Liver (tissue), 3 donors: ENCODE measurements at regions not wholly inside any gene's neighbourhood (a gene's known extent, or its start where the extent isn't known, plus 50 kb on each side); places are given as distances from the start of the nearest gene placed in this dataset.

Experiments used
- CTCF ChIP-seq: fragments of 150-350 bp; IDR thresholded peaks from 2 replicates; pipeline ENCODE4 v1.5.1; 2017; ENCODE audit warnings: improper control_type of control experiment, low read depth, low read length; ENCODE audit not compliant: missing input control
- RAD21 ChIP-seq, 2 donors: IDR thresholded peaks; 2 replicates each; pipeline ENCODE4 v1.6.1; 2016; ENCODE audit warnings: antibody characterized with exemption in 2 of 2, mild to moderate bottlenecking in 2 of 2
- donor health status: healthy.
- donor health status: healthy.

- TF ChIP-seq CTCF (no peak), RAD21 (IDR thresholded peaks at IDR 0.05) (no peak)
These were observed 166.8 kb upstream of the FRG1 start for GRCh38 chr4:189773909-189774308.
